ENCODE measurements at regions not wholly inside any gene's neighbourhood (a gene's known extent, or its start where the extent isn't known, plus 50 kb on each side); places are given as distances from the start of the nearest gene placed in this dataset.

DNA sequence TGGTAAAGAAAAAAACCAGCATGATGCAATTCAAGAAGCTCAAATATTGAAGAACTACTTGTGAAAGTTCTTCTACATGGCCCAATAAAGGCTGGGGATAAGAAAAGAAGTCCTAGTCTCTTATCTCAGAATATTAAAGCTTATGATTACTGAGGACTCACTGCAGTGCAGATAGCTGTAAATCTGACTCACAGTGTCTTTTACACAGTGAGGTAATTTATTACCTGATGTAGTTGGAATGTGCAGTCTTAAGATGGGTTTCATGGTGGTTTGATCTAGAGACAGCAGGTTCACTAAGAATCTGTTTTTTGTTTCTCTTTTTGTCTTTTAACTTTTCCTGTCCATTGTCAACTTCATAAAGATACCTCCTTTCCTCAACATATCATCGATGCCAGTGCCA lies 484.0 kb upstream of the MAP2 start:
- TF ChIP-seq, protein P1, sequence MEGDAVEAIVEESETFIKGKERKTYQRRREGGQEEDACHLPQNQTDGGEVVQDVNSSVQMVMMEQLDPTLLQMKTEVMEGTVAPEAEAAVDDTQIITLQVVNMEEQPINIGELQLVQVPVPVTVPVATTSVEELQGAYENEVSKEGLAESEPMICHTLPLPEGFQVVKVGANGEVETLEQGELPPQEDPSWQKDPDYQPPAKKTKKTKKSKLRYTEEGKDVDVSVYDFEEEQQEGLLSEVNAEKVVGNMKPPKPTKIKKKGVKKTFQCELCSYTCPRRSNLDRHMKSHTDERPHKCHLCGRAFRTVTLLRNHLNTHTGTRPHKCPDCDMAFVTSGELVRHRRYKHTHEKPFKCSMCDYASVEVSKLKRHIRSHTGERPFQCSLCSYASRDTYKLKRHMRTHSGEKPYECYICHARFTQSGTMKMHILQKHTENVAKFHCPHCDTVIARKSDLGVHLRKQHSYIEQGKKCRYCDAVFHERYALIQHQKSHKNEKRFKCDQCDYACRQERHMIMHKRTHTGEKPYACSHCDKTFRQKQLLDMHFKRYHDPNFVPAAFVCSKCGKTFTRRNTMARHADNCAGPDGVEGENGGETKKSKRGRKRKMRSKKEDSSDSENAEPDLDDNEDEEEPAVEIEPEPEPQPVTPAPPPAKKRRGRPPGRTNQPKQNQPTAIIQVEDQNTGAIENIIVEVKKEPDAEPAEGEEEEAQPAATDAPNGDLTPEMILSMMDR (IDR thresholded peaks at IDR 0.05), result no peak
- no peak for TF ChIP-seq EZH2 (IDR thresholded peaks at IDR 0.05; ENCODE audit: borderline replicate concordance, insufficient read depth, low read depth, low read length, poor library complexity, severe bottlenecking)
